H1 (cell line): ENCODE measurements at regions not wholly inside any gene's neighbourhood (a gene's known extent, or its start where the extent isn't known, plus 50 kb on each side); places are given as distances from the start of the nearest gene placed in this dataset.

Source experiments
- CTCF ChIA-PET: fragments of 300-600 bp; sonication (Branson Sonifier 250); formaldehyde crosslinking; loops from one replicate; lab custom pipeline; 2021; ENCODE audit not compliant: partially characterized antibody; lab: Charles Lee
- POLR2A ChIA-PET: fragments of 300-600 bp; sonication (Branson Sonifier 250); formaldehyde crosslinking; loops from one replicate; lab custom pipeline; 2021; ENCODE audit warnings: inconsistent platforms; ENCODE audit not compliant: partially characterized antibody; lab: Charles Lee
- DNase-seq, 2 experiments: peaks; one replicate each; pipeline versions ENCODE4 v3.0.0 to v3.0.0-alpha.2; 2010 to 2022; ENCODE audit warnings: low spot score in 2 of 2, low read depth in 1 of 2, mixed read lengths in 1 of 2
- FAIRE-seq: peaks from 2 replicates; lab custom pipeline; 2011; peaks lifted over from hg19 to GRCh38; lab: Jason Lieb, UNC
- H2AFZ ChIP-seq: 2 replicates; pipeline ENCODE4 v1.8.1; 2012; ENCODE audit warnings: low read length, inconsistent platforms
- H2AK5ac ChIP-seq: 2 replicates; pipeline ENCODE4 v1.6.1; 2013; ENCODE audit warnings: low read depth, low read length
- H2BK120ac ChIP-seq: replicated peaks from 2 replicates; pipeline ENCODE3; 2013; ENCODE audit warnings: low read depth, low read length, inconsistent platforms
- H2BK12ac ChIP-seq: 2 replicates; pipeline ENCODE4 v1.6.1; 2013; ENCODE audit warnings: low read depth, low read length
- H2BK15ac ChIP-seq: 2 replicates; pipeline ENCODE4 v1.6.1; 2013; ENCODE audit warnings: low read length
- H2BK20ac ChIP-seq: 2 replicates; pipeline ENCODE4 v1.6.1; 2013; ENCODE audit warnings: low read length
- H2BK5ac ChIP-seq: 2 replicates; pipeline ENCODE4 v1.6.1; 2013; ENCODE audit warnings: low read depth, low read length
- H3K14ac ChIP-seq: 2 replicates; pipeline ENCODE4 v1.6.1; 2013; ENCODE audit warnings: inconsistent platforms; ENCODE audit not compliant: insufficient read length
- H3K18ac ChIP-seq: 2 replicates; pipeline ENCODE4 v1.6.1; 2013; ENCODE audit warnings: low read length; ENCODE audit errors: extremely low read depth
- H3K23ac ChIP-seq: 2 replicates; pipeline ENCODE4 v1.6.1; 2013; ENCODE audit warnings: inconsistent platforms; ENCODE audit not compliant: insufficient read length
- H3K23me2 ChIP-seq: 2 replicates; pipeline ENCODE4 v1.6.1; 2013; ENCODE audit warnings: low read depth, low read length
- H3K27ac ChIP-seq: 2 replicates; pipeline ENCODE4 v1.6.1; 2011; ENCODE audit warnings: low read depth, low read length, inconsistent platforms
- H3K27me3 ChIP-seq, 4 experiments: replicated peaks in 1 of 4; 1 replicate in 1 of 4; 2 replicates in 3 of 4; pipeline versions ENCODE4 v1.6.1 to v1.8.1; 2011 to 2013; ENCODE audit warnings: low read length in 3 of 4, mild to moderate bottlenecking in 3 of 4, inconsistent platforms in 2 of 4, mixed read lengths in 2 of 4, moderate library complexity in 1 of 4; ENCODE audit not compliant: control insufficient read depth in 3 of 4, insufficient read depth in 3 of 4; ENCODE audit errors: extremely low read depth in 1 of 4
- H3K36me3 ChIP-seq, 4 experiments: 2 replicates each; pipeline versions ENCODE4 v1.6.1 to v1.8.1; 2011 to 2013; ENCODE audit warnings: mild to moderate bottlenecking in 4 of 4, low read length in 3 of 4, moderate library complexity in 2 of 4, control low read depth in 1 of 4, inconsistent platforms in 1 of 4; ENCODE audit not compliant: insufficient read depth in 4 of 4, control insufficient read depth in 2 of 4
- H3K4ac ChIP-seq: replicated peaks from 2 replicates; pipeline ENCODE3; 2013; ENCODE audit warnings: low read length, low read depth, mixed read lengths, inconsistent platforms; ENCODE audit not compliant: insufficient read length
- H3K4me1 ChIP-seq, 4 experiments: replicated peaks in 1 of 4; 1 replicate in 1 of 4; 2 replicates in 3 of 4; pipeline versions ENCODE4 v1.6.1 to v1.8.1; 2011 to 2013; ENCODE audit warnings: low read length in 3 of 4, inconsistent platforms in 2 of 4, mixed read lengths in 1 of 4; ENCODE audit not compliant: insufficient read depth in 4 of 4, control insufficient read depth in 3 of 4
- H3K4me2 ChIP-seq, 2 experiments: 2 replicates each; pipeline versions ENCODE4 v1.6.1 to v1.8.1; 2011 to 2013; ENCODE audit warnings: low read depth in 2 of 2, low read length in 2 of 2, control low read depth in 1 of 2, inconsistent platforms in 1 of 2, mild to moderate bottlenecking in 1 of 2; ENCODE audit not compliant: insufficient read depth in 1 of 2
- H3K4me3 ChIP-seq, 4 experiments: fragments of 200-600, 300-600 bp in 1 of 4; sonication (generic), shearing (Covaris generic), sonication (Bioruptor Twin) in 1 of 4; 2 replicates each; pipeline versions ENCODE4 v1.5.1 to v1.8.1; 2011 to 2016; ENCODE audit warnings: low read length in 4 of 4, low read depth in 3 of 4, control low read depth in 2 of 4, inconsistent platforms in 2 of 4, mild to moderate bottlenecking in 2 of 4, mixed read lengths in 1 of 4, moderate library complexity in 1 of 4; ENCODE audit not compliant: insufficient read depth in 2 of 4; ENCODE audit errors: extremely low read depth in 1 of 4
- H3K56ac ChIP-seq: replicated peaks from 2 replicates; pipeline ENCODE3; 2013; ENCODE audit warnings: low read depth, mild to moderate bottlenecking, mixed read lengths, low read length, inconsistent platforms; ENCODE audit not compliant: insufficient read length
- H3K79me1 ChIP-seq: 2 replicates; pipeline ENCODE4 v1.6.1; 2013; ENCODE audit warnings: low read depth, low read length, control low read depth
- H3K79me2 ChIP-seq, 2 experiments: 2 replicates each; pipeline versions ENCODE4 v1.6.1 to v1.8.1; 2012 to 2013; ENCODE audit warnings: low read length in 2 of 2, mild to moderate bottlenecking in 2 of 2, inconsistent platforms in 1 of 2; ENCODE audit not compliant: insufficient read depth in 2 of 2, control insufficient read depth in 1 of 2
- H3K9ac ChIP-seq, 4 experiments: replicated peaks in 1 of 4; 1 replicate in 1 of 4; 2 replicates in 3 of 4; pipeline versions ENCODE4 v1.6.1 to v1.8.1; 2011 to 2013; ENCODE audit warnings: low read depth in 3 of 4, low read length in 3 of 4, control low read depth in 2 of 4, mild to moderate bottlenecking in 2 of 4, moderate library complexity in 2 of 4, inconsistent platforms in 1 of 4; ENCODE audit errors: extremely low read depth in 1 of 4
- H3K9me3 ChIP-seq, 2 experiments: 2 replicates each; pipeline versions ENCODE4 v1.6.1 to v1.8.1; 2012 to 2013; ENCODE audit warnings: mild to moderate bottlenecking in 2 of 2, moderate library complexity in 2 of 2, control low read depth in 1 of 2, inconsistent platforms in 1 of 2, low read depth in 1 of 2, low read length in 1 of 2, mixed read lengths in 1 of 2; ENCODE audit not compliant: insufficient read depth in 2 of 2
- H4K20me1 ChIP-seq, 2 experiments: replicated peaks in 1 of 2; 2 replicates each; pipeline versions ENCODE3 to v1.8.1; 2011 to 2013; ENCODE audit warnings: inconsistent platforms in 2 of 2, low read length in 2 of 2, mild to moderate bottlenecking in 1 of 2; ENCODE audit not compliant: insufficient read depth in 2 of 2, control insufficient read depth in 1 of 2
- H4K5ac ChIP-seq: 2 replicates; pipeline ENCODE4 v1.6.1; 2013; ENCODE audit warnings: low read length, low read depth, mixed read lengths, inconsistent platforms; ENCODE audit not compliant: insufficient read length
- H4K8ac ChIP-seq: 2 replicates; pipeline ENCODE4 v1.8.0; 2013; ENCODE audit warnings: mild to moderate bottlenecking, moderate library complexity, low read length, inconsistent platforms; ENCODE audit not compliant: insufficient read depth; ENCODE audit errors: extremely low read depth
- H4K91ac ChIP-seq: replicated peaks from 2 replicates; pipeline ENCODE3; 2013; ENCODE audit warnings: low read length, mixed read lengths, inconsistent platforms; ENCODE audit not compliant: insufficient read length
- CBX8 ChIP-seq: fragments of 300-800, 300-1000 bp; sonication (generic); IDR thresholded peaks from 2 replicates; pipeline ENCODE4 v1.7.1; 2016; ENCODE audit warnings: low read depth, low read length, borderline replicate concordance
- CREB1 ChIP-seq: IDR thresholded peaks from 2 replicates; pipeline ENCODE4 v1.6.1; 2012; ENCODE audit warnings: inconsistent platforms
- CTBP2 ChIP-seq: IDR thresholded peaks from 2 replicates; pipeline ENCODE4 v1.7.0; 2011; ENCODE audit warnings: borderline replicate concordance, mild to moderate bottlenecking, moderate library complexity, mixed read lengths, low read length; ENCODE audit not compliant: insufficient read depth, insufficient read length
- EP300 ChIP-seq, 2 experiments: IDR thresholded peaks; 1 replicate in 1 of 2; 2 replicates in 1 of 2; pipeline ENCODE4 v1.6.1; 2011 to 2012; ENCODE audit warnings: low read depth in 2 of 2, low read length in 2 of 2, mild to moderate bottlenecking in 2 of 2, borderline replicate concordance in 1 of 2, inconsistent platforms in 1 of 2, moderate library complexity in 1 of 2
- JUND ChIP-seq: IDR thresholded peaks from 2 replicates; pipeline ENCODE4 v1.6.1; 2011; ENCODE audit warnings: mild to moderate bottlenecking, improper control_type of control experiment, low read length
- KDM5A ChIP-seq: fragments of 200-600 bp; IDR thresholded peaks from 2 replicates; pipeline ENCODE4 v1.7.1; 2012; ENCODE audit warnings: mild to moderate bottlenecking, low read length, inconsistent platforms, mixed read lengths
- POLR2A ChIP-seq, 2 experiments: IDR thresholded peaks; 1 replicate in 1 of 2; 2 replicates in 1 of 2; pipeline ENCODE4 v1.6.1; 2011; ENCODE audit warnings: low read depth in 2 of 2, low read length in 2 of 2, mild to moderate bottlenecking in 2 of 2; ENCODE audit errors: control extremely low read depth in 1 of 2
- POLR2AphosphoS5 ChIP-seq: IDR thresholded peaks from 2 replicates; pipeline ENCODE4 v1.6.1; 2011; ENCODE audit warnings: low read depth, low read length
- POU5F1 ChIP-seq: IDR thresholded peaks from 2 replicates; pipeline ENCODE4 v1.6.1; 2011; ENCODE audit warnings: low read depth, mild to moderate bottlenecking, low read length, moderate library complexity
- RNF2 ChIP-seq: fragments of 200-900, 300-1000 bp; sonication (generic); IDR thresholded peaks from 2 replicates; pipeline ENCODE4 v1.7.1; 2016; ENCODE audit warnings: borderline replicate concordance, low read depth, mild to moderate bottlenecking, antibody characterized with exemption, low read length; ENCODE audit not compliant: poor library complexity, severe bottlenecking; ENCODE audit errors: missing control alignments
- RXRA ChIP-seq: IDR thresholded peaks from 2 replicates; pipeline ENCODE4 v1.6.1; 2011; ENCODE audit warnings: low read depth, mild to moderate bottlenecking, low read length, moderate library complexity; ENCODE audit not compliant: insufficient read depth
- TAF1 ChIP-seq: IDR thresholded peaks from 2 replicates; pipeline ENCODE4 v1.6.1; 2011; ENCODE audit warnings: mild to moderate bottlenecking, low read depth, low read length
- WGBS, 2 experiments: shearing (Covaris generic) in 1 of 2; methylation state at CpG; one replicate each; pipeline versions ENCODE4 v1.1.6 to v1.1.7; 2013 to 2015; ENCODE audit warnings: low lambda C conversion rate in 2 of 2, mixed read lengths in 2 of 2, inconsistent platforms in 1 of 2, low coverage in 1 of 2, missing lambda C conversion rate in 1 of 2; ENCODE audit not compliant: insufficient replicate concordance in 2 of 2, insufficient coverage in 1 of 2, insufficient read length in 1 of 2; ENCODE audit errors: extremely low coverage in 1 of 2, missing lambda C conversion rate in 1 of 2; 5-methylcytosine and 5-hydroxymethylcytosine counted together
- TF ChIP-seq, protein P1 (sequence below): IDR thresholded peaks from 2 replicates; pipeline ENCODE4 v1.6.1; 2011; ENCODE audit warnings: low read depth, mild to moderate bottlenecking, low read length; ENCODE audit not compliant: insufficient read depth
- TF ChIP-seq, protein P2 (sequence below): IDR thresholded peaks from 2 replicates; pipeline ENCODE4 v1.6.1; 2011; ENCODE audit warnings: low read length, improper control_type of control experiment

DNA sequence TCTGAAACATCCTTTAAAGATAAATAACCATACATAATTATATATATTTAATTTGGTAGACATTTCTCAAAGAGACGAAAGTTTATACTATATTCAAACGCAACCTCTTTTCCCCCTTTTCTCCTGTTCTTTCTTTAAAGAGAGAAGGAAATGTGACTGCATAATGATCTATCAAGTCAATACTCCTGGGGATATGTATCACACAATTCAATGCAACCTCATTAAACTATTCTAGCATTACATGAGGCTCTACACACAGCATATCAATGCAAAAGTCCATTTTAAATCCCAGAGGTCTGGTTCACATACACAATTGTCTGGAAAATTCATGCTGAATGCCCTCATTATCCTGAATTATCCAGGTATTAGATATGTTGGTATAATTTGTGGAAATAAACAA, 330.7 kb downstream of the LMX1A start:
- Histone ChIP-seq H3K18ac (no peak overlapping the region), H3K4ac (no peak overlapping the region), H3K23me2 (no peaks in the 10 kb centered on the region), H3K36me3 (no peaks in the 10 kb centered on the region), H4K5ac (no peak overlapping the region), H2AK5ac (no peak overlapping the region), H3K27ac (no peak overlapping the region), H3K27me3 (no peaks in the 10 kb centered on the region), H3K79me1 (no peaks in the 10 kb centered on the region), H3K23ac (no peak overlapping the region), H4K8ac (no peak overlapping the region), H2AFZ (no peak overlapping the region), H4K20me1 (no peaks in the 10 kb centered on the region), H2BK15ac (no peak overlapping the region), H3K9ac (no peak overlapping the region), H2BK120ac (no peak overlapping the region), H3K4me3 (no peak overlapping the region), H3K4me1 (no peaks in the 10 kb centered on the region), H3K9me3 (peaks cover 16 to 18% of the 10 kb centered on the region in 2 experiments), H4K91ac (no peak overlapping the region), H2BK20ac (no peak overlapping the region), H3K4me2 (no peak overlapping the region), H2BK12ac (no peak overlapping the region), H3K14ac (no peak overlapping the region), H3K79me2 (no peaks in the 10 kb centered on the region), H3K56ac (no peak overlapping the region), H2BK5ac (no peak overlapping the region)
- CTCF ChIA-PET, result no interaction called here
- WGBS, 2 experiments, result 93% methylated on average over 2 of the region's 2 CpGs; no CpG with 5 or more reads in 1 of the 2 experiments
- no peak for DNase-seq
- FAIRE-seq, result no peak
- TF ChIP-seq POLR2A (IDR thresholded peaks at IDR 0.05; ENCODE audit: control extremely low read depth in 1 of 2, low read depth in 2 of 2, low read length in 2 of 2), result no peak
- TF ChIP-seq RXRA, result no peak
- no peak for TF ChIP-seq RNF2
- no peak for TF ChIP-seq KDM5A
- TF ChIP-seq EP300 (IDR thresholded peaks at IDR 0.05; ENCODE audit: borderline replicate concordance in 1 of 2, low read depth in 2 of 2, low read length in 2 of 2), result no peak
- TF ChIP-seq, protein P1, sequence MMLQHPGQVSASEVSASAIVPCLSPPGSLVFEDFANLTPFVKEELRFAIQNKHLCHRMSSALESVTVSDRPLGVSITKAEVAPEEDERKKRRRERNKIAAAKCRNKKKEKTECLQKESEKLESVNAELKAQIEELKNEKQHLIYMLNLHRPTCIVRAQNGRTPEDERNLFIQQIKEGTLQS, result no peak
- TF ChIP-seq CBX8, result no peak
- TF ChIP-seq POLR2AphosphoS5, result no peak
- TF ChIP-seq, protein P2, sequence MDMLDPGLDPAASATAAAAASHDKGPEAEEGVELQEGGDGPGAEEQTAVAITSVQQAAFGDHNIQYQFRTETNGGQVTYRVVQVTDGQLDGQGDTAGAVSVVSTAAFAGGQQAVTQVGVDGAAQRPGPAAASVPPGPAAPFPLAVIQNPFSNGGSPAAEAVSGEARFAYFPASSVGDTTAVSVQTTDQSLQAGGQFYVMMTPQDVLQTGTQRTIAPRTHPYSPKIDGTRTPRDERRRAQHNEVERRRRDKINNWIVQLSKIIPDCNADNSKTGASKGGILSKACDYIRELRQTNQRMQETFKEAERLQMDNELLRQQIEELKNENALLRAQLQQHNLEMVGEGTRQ, result no peak
- TF ChIP-seq CTBP2, result no peak
- no peak for TF ChIP-seq POU5F1
- TF ChIP-seq JUND, result no peak
- TF ChIP-seq TAF1, result no peak
- no peak for TF ChIP-seq CREB1
- POLR2A ChIA-PET, result no interaction called here
